ENCODE measurements at regions not wholly inside any gene's neighbourhood (a gene's known extent, or its start where the extent isn't known, plus 50 kb on each side); places are given as distances from the start of the nearest gene placed in this dataset.

DNA sequence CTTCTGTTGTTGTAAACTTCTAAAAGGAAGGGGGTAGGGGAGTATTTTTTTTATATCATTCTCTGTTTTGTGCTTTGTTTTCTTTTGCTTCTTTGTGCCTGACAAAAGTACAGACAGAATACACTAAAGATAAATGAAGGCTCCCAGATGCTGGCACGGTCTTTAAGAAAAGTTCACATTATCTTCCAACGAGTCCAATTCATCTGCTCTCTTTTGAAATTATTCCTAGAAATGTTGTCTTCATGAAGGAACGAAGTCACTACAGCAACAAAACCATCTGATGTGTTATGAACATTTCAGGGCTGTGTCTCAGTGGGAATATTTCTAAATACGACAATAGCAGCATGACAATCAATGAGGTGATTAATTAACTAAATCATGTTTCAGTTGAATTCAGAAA, 813.8 kb upstream of the HTR2C start:
- Mint-ChIP-seq H3K4me3 (no peak overlapping the region), H3K27me3 (ENCODE audit: low read depth in 2 of 2) (peaks cover 0 to 6% of the 10 kb centered on the region in 2 donors), H3K9me3 (peaks cover 2 to 4% of the 10 kb centered on the region in 2 donors), H3K4me1 (no peaks in the 10 kb centered on the region), H3K27ac (no peak overlapping the region), H3K36me3 (no peaks in the 10 kb centered on the region)
- Histone ChIP-seq H3K27me3 (ENCODE audit: control insufficient read depth, insufficient read depth, low read length) (no peaks in the 10 kb centered on the region), H3K4me3 (ENCODE audit: low read length) (no peak overlapping the region), H3K36me3 (ENCODE audit: control insufficient read depth, insufficient read depth, low read length) (no peaks in the 10 kb centered on the region), H3K27ac (ENCODE audit: low read length) (no peak overlapping the region), H3K9me3 (ENCODE audit: control insufficient read depth, insufficient read depth, low read length) (no peaks in the 10 kb centered on the region), H3K4me1 (ENCODE audit: control insufficient read depth, insufficient read depth, low read length) (no peaks in the 10 kb centered on the region)
- intact Hi-C loops (cut with micrococcal nuclease): no loop called here
- DNase-seq (no peak), ATAC-seq (no peak)
- TF ChIP-seq CTCF (IDR thresholded peaks at IDR 0.05): no peak
- 81% methylated on average over 3 of the region's 4 CpGs for WGBS (ENCODE audit: insufficient coverage)

DNA sequence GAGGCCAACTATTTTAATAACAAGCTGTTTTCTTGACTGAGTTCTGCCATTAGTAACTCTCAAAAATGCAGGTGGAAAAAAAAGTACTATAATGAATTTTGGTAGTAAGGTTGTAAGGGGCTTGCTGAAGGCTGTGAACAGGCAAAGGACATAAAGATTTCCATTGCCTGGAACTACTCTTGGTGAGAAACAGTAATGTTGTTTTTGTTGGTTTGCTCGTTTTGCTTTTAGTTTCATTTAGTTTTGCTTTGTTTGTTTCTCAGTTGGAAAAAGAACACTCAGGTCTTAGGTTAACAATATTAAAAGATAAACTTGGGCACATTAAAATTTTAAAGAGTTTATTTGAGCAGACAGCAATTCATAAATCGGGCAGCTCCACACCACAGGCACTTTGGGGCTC, 824.5 kb upstream of the HTR2C start:
- no peaks in the 10 kb centered on the region for H3K27me3 ChIP-seq (ENCODE audit: control insufficient read depth, insufficient read depth, low read length)
- Mint-ChIP-seq H3K4me1 (no peaks in the 10 kb centered on the region), H3K9me3 (no peaks in the 10 kb centered on the region), H3K4me3 (no peak overlapping the region), H3K36me3 (no peaks in the 10 kb centered on the region), H3K27ac (no peak overlapping the region), H3K27me3 (ENCODE audit: low read depth in 2 of 2) (no peaks in the 10 kb centered on the region)
- H3K36me3 ChIP-seq (ENCODE audit: control insufficient read depth, insufficient read depth, low read length): no peaks in the 10 kb centered on the region
- no peak overlapping the region for H3K27ac ChIP-seq (ENCODE audit: low read length)
- H3K9me3 ChIP-seq (ENCODE audit: control insufficient read depth, insufficient read depth, low read length): no peaks in the 10 kb centered on the region
- DNase-seq: no peak
- no peak for TF ChIP-seq CTCF (IDR thresholded peaks at IDR 0.05)
- no peak overlapping the region for H3K4me3 ChIP-seq (ENCODE audit: low read length)
- H3K4me1 ChIP-seq (ENCODE audit: control insufficient read depth, insufficient read depth, low read length): no peaks in the 10 kb centered on the region
- WGBS (ENCODE audit: insufficient coverage): 100% methylated on average over 1 of the region's 2 CpGs
- intact Hi-C loops (cut with micrococcal nuclease): no loop called here
- ATAC-seq: no peak

- ATAC-seq (no peak), DNase-seq (no peak)
- Mint-ChIP-seq H3K27ac (no peak overlapping the region), H3K4me3 (no peak overlapping the region), H3K4me1 (no peaks in the 10 kb centered on the region), H3K36me3 (no peaks in the 10 kb centered on the region), H3K27me3 (ENCODE audit: low read depth in 2 of 2) (no peaks in the 10 kb centered on the region), H3K9me3 (peaks cover 0 to 3% of the 10 kb centered on the region in 2 donors)
- H3K27me3 ChIP-seq (ENCODE audit: control insufficient read depth, insufficient read depth, low read length): no peaks in the 10 kb centered on the region
- no peaks in the 10 kb centered on the region for H3K9me3 ChIP-seq (ENCODE audit: control insufficient read depth, insufficient read depth, low read length)
- H3K4me3 ChIP-seq (ENCODE audit: low read length): no peak overlapping the region
- intact Hi-C loops (cut with micrococcal nuclease): no loop called here
- no peak for TF ChIP-seq CTCF (IDR thresholded peaks at IDR 0.05)
- H3K4me1 ChIP-seq (ENCODE audit: control insufficient read depth, insufficient read depth, low read length): no peaks in the 10 kb centered on the region
- H3K36me3 ChIP-seq (ENCODE audit: control insufficient read depth, insufficient read depth, low read length): no peaks in the 10 kb centered on the region
- WGBS (ENCODE audit: insufficient coverage): no CpG with 5 or more reads among the region's 1 CpG
- H3K27ac ChIP-seq (ENCODE audit: low read length): no peak overlapping the region
Observed at GRCh38 chrX:113747274-113747973, 836.5 kb upstream of the HTR2C start.

- no peak overlapping the region for H3K27ac Mint-ChIP-seq
- H3K36me3 Mint-ChIP-seq: no peaks in the 10 kb centered on the region
- Histone ChIP-seq H3K4me3 (ENCODE audit: low read length) (no peak overlapping the region), H3K9me3 (ENCODE audit: control insufficient read depth, insufficient read depth, low read length) (no peaks in the 10 kb centered on the region), H3K4me1 (ENCODE audit: control insufficient read depth, insufficient read depth, low read length) (no peaks in the 10 kb centered on the region), H3K27me3 (ENCODE audit: control insufficient read depth, insufficient read depth, low read length) (no peaks in the 10 kb centered on the region), H3K36me3 (ENCODE audit: control insufficient read depth, insufficient read depth, low read length) (no peaks in the 10 kb centered on the region), H3K27ac (ENCODE audit: low read length) (no peak overlapping the region)
- no peak for TF ChIP-seq CTCF (IDR thresholded peaks at IDR 0.05)
- WGBS (ENCODE audit: insufficient coverage): 29% methylated on average over 1 of the region's 1 CpG
- H3K27me3 Mint-ChIP-seq (ENCODE audit: low read depth in 2 of 2): no peaks in the 10 kb centered on the region
- ATAC-seq (no peak), DNase-seq (no peak)
- intact Hi-C loops (cut with micrococcal nuclease): no loop called here
- peaks cover 0 to under 1% of the 10 kb centered on the region in 2 donors for H3K9me3 Mint-ChIP-seq
- H3K4me1 Mint-ChIP-seq: no peaks in the 10 kb centered on the region
- no peak overlapping the region for H3K4me3 Mint-ChIP-seq
Observed at GRCh38 chrX:113743069-113743468, 840.8 kb upstream of the HTR2C start.

All from natural killer cell (primary cell).